ENCODE measurements at regions not wholly inside any gene's neighbourhood (a gene's known extent, or its start where the extent isn't known, plus 50 kb on each side); places are given as distances from the start of the nearest gene placed in this dataset.

DNA sequence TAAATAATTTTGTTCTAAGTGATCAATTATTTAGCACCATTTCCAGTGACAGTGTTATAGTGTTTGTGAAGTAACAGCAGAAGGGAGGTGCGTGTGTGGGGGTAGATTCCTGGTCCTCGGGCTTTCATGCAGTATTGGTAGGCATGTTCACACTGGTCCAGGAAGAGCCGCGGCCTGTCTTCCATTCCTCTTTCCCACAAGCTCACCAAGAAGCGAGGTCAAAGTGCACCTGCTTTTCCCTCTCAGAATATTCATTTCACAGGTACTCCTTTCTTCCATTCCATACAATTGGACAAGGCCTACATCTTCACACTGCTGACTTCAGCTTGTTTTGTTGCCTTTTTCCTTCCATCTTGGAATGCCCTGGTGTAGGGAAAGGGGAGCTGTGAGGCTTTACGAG lies 151.8 kb upstream of the CELF2 start:
- Histone ChIP-seq H3K4me1 (ENCODE audit: control insufficient read depth, insufficient read depth, low read length) (no peaks in the 10 kb centered on the region), H3K27ac (ENCODE audit: low read length) (no peak overlapping the region), H3K36me3 (ENCODE audit: control insufficient read depth in 2 of 2, insufficient read depth in 2 of 2, low read length in 2 of 2) (no peaks in the 10 kb centered on the region), H3K9ac (ENCODE audit: low read length in 2 of 2) (no peak overlapping the region), H3K9me3 (ENCODE audit: control insufficient read depth in 2 of 2, low read length in 2 of 2) (no peaks in the 10 kb centered on the region), H3K4me3 (ENCODE audit: low read length in 2 of 2) (no peak overlapping the region), H3K27me3 (ENCODE audit: control insufficient read depth in 1 of 2, insufficient read depth in 2 of 2, low read length in 2 of 2) (no peaks in the 10 kb centered on the region)

DNA sequence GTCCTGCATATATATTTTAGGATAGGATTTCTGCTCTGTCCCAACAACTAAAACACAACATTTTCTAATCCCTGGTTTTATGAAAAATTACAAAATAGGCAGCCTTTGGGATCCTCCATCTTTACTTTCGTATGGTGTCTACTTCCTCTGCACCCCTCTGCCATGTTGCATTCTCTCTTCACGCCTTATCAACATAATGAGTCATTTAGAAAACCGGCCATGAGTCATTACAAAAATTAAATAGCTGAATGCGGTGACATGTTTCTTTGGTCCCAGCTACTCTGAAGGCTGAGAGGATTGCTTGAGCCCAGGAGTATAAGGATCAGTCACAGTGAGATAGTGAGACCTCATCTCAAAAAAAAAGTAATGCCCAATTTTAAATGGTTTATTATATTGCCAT lies 148.1 kb upstream of the CELF2 start:
- Histone ChIP-seq H3K9me3 (ENCODE audit: control insufficient read depth in 2 of 2, low read length in 2 of 2) (no peaks in the 10 kb centered on the region), H3K4me1 (ENCODE audit: control insufficient read depth, insufficient read depth, low read length) (peaks cover 6% of the 10 kb centered on the region), H3K27me3 (ENCODE audit: control insufficient read depth in 1 of 2, insufficient read depth in 2 of 2, low read length in 2 of 2) (no peaks in the 10 kb centered on the region), H3K9ac (ENCODE audit: low read length in 2 of 2) (no peak overlapping the region), H3K36me3 (ENCODE audit: control insufficient read depth in 2 of 2, insufficient read depth in 2 of 2, low read length in 2 of 2) (no peaks in the 10 kb centered on the region), H3K27ac (ENCODE audit: low read length) (no peak overlapping the region), H3K4me3 (ENCODE audit: low read length in 2 of 2) (no peak overlapping the region)

DNA sequence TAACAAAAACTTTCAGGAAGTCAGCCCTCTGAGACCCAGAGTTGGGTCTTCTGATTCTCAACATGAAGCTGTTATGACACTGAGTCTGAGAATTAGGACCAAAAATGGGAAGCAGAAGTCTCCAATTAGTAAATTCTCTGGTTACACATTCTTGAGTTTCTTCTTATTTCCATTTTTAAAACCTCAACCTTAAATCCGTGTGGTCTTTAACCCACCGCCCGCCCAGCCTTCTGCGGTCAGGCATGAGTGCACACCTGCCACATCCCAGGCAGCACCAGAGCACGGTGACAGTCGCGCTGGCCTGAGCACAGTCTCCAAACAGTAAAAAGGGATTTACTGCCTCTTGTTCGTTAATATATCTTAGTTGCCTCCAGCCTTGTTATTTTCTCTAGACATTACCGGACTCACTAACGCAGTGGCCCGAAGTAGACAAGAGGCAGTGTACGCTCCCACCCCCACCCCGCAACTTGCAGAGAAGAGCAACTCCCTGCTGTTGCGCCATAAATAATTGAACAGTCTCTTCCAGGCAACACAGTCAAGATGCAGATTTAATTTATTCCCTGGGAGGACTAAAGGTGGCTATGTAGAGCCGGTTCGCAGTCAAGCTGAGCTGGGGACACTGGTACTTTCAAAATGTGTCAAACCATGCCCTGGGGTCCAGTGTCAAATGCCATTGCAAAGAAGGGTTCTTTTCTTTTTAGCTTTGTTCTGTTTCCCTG lies 147.0 kb upstream of the CELF2 start:
- Histone ChIP-seq H3K27ac (ENCODE audit: low read length) (peak overlapping the region; percentile 68), H3K9me3 (ENCODE audit: control insufficient read depth in 2 of 2, low read length in 2 of 2) (no peaks in the 10 kb centered on the region), H3K36me3 (ENCODE audit: control insufficient read depth in 2 of 2, insufficient read depth in 2 of 2, low read length in 2 of 2) (no peaks in the 10 kb centered on the region), H3K27me3 (ENCODE audit: control insufficient read depth in 1 of 2, insufficient read depth in 2 of 2, low read length in 2 of 2) (no peaks in the 10 kb centered on the region), H3K9ac (ENCODE audit: low read length in 2 of 2) (no peak overlapping the region), H3K4me1 (ENCODE audit: control insufficient read depth, insufficient read depth, low read length) (peaks cover 6% of the 10 kb centered on the region), H3K4me3 (ENCODE audit: low read length in 2 of 2) (no peak overlapping the region)

DNA sequence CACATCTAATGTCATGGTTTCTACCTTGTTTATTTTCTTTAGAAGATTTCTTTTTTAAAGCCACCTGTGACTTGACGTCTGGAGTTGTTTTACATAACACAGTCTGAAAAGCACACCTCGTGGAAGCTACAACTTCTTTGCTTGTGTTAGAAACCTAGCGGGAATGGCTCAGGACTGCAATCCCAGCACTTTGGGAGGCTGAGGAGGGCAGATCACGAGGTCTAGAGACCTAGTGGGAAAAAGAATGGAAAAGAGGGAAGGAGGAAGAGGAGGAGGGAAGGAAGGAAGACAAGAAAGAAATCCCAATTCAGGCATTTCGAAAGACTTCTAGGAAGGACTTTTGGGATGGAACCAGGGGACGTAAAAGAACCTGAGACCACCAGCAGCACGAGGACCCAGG lies 146.3 kb upstream of the CELF2 start:
- no peak overlapping the region for H3K9ac ChIP-seq (ENCODE audit: low read length in 2 of 2)
- peak overlapping the region; percentile 68 for H3K27ac ChIP-seq (ENCODE audit: low read length)
- no peak overlapping the region for H3K4me3 ChIP-seq (ENCODE audit: low read length in 2 of 2)
- H3K9me3 ChIP-seq (ENCODE audit: control insufficient read depth in 2 of 2, low read length in 2 of 2), result no peaks in the 10 kb centered on the region
- peaks cover 6% of the 10 kb centered on the region for H3K4me1 ChIP-seq (ENCODE audit: control insufficient read depth, insufficient read depth, low read length)
- H3K36me3 ChIP-seq (ENCODE audit: control insufficient read depth in 2 of 2, insufficient read depth in 2 of 2, low read length in 2 of 2), result no peaks in the 10 kb centered on the region
- H3K27me3 ChIP-seq (ENCODE audit: control insufficient read depth in 1 of 2, insufficient read depth in 2 of 2, low read length in 2 of 2), result no peaks in the 10 kb centered on the region

DNA sequence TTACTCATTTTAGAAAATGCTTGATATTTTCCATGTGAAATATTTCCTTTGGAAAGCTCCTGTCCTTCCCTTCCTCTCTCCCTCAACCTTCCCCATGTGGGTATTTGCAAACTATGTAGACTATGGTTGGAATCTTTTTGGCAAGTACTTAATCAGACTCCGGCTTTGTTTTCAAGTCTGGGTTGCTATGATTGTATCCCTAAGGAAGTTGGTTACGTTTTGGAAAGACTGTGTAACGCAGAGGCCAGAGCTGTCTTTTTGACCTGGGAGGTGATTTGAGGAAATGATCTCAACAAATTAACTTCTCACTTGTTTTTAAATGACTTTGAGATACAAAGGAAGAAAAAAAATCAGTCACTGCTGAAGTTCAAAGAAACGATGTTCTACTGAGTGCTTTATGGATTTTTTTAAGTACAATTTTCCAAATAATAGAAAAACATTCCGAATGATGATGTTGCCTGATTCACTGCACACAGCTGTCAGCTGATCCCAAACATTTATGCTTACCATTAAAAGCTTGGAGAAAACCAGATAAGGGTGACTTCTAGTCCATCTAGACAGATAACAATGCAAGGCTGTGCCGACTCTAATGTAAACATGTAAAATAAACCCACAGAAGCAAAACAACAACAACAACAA lies 145.5 kb upstream of the CELF2 start:
- H3K9me3 ChIP-seq (ENCODE audit: control insufficient read depth in 2 of 2, low read length in 2 of 2), result no peaks in the 10 kb centered on the region
- peaks cover 6% of the 10 kb centered on the region for H3K4me1 ChIP-seq (ENCODE audit: control insufficient read depth, insufficient read depth, low read length)
- H3K9ac ChIP-seq (ENCODE audit: low read length in 2 of 2), result no peak overlapping the region
- no peak overlapping the region for H3K4me3 ChIP-seq (ENCODE audit: low read length in 2 of 2)
- H3K27ac ChIP-seq (ENCODE audit: low read length), result peak overlapping the region; percentile 68
- no peaks in the 10 kb centered on the region for H3K36me3 ChIP-seq (ENCODE audit: control insufficient read depth in 2 of 2, insufficient read depth in 2 of 2, low read length in 2 of 2)
- H3K27me3 ChIP-seq (ENCODE audit: control insufficient read depth in 1 of 2, insufficient read depth in 2 of 2, low read length in 2 of 2), result no peaks in the 10 kb centered on the region

DNA sequence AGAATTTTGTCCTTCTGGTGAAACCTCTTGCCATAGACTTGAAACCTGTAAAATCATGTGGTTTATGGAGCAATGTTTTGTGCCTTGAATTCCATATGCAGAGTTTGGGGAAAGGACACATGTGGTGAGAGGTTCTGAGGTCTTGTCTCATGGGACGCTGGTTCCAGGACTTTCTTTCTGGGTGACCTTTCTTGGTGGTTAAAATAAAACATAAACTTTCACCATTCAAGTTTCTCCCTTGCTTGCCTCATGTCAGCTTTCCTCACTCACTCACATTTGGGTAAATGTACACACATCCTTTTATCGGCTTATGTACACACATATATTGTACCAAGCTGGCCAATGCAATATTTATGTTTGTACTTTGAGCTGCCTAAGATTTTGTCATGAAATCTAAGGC lies 144.9 kb upstream of the CELF2 start:
- Histone ChIP-seq H3K9ac (ENCODE audit: low read length in 2 of 2) (no peak overlapping the region), H3K27me3 (ENCODE audit: control insufficient read depth in 1 of 2, insufficient read depth in 2 of 2, low read length in 2 of 2) (no peaks in the 10 kb centered on the region), H3K27ac (ENCODE audit: low read length) (peak overlapping the region; percentile 68), H3K4me3 (ENCODE audit: low read length in 2 of 2) (no peak overlapping the region), H3K36me3 (ENCODE audit: control insufficient read depth in 2 of 2, insufficient read depth in 2 of 2, low read length in 2 of 2) (no peaks in the 10 kb centered on the region), H3K9me3 (ENCODE audit: control insufficient read depth in 2 of 2, low read length in 2 of 2) (no peaks in the 10 kb centered on the region), H3K4me1 (ENCODE audit: control insufficient read depth, insufficient read depth, low read length) (peaks cover 6% of the 10 kb centered on the region)

DNA sequence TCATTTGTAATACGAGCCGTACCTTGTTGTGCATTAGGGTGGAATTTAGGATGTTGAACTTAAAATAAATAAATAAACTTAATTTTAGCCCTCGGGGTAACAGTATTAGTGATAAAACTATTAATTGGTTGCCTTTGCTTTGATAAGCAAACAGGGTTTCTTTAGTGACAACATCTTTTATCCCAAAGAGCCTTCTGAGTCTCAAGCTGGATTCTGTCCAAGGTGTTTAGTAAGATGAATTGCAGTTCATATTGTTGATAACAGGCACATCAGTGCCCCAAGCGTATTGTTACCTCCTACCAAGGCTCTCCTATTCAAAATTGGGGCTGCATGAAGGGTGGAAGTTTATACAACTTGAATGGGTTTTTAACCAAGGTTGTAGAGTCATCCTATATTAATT lies 144.4 kb upstream of the CELF2 start:
- H3K27ac ChIP-seq (ENCODE audit: low read length), result no peak overlapping the region

DNA sequence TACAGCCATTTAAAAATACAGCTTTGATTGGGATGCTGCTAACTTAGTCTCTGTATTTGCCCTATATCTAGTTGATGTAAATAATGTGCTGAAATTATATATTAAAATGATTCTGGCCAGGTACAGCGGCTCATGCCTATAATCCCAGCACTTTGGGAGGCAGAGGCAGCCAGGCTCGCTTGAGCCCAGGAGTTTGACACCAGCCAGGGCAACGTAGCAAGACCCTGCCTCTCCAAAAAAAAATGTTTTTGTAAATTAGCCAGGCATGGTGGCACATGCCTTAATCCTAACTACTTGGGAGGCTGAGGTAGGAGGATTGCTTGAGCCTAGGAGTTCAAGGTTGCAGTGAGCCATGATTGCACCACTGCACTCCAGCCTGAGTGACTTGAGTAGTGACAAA lies 143.8 kb upstream of the CELF2 start:
- no peak overlapping the region for H3K4me3 ChIP-seq (ENCODE audit: low read length in 2 of 2)
- H3K36me3 ChIP-seq (ENCODE audit: control insufficient read depth in 2 of 2, insufficient read depth in 2 of 2, low read length in 2 of 2), result no peaks in the 10 kb centered on the region
- H3K9me3 ChIP-seq (ENCODE audit: control insufficient read depth in 2 of 2, low read length in 2 of 2), result no peaks in the 10 kb centered on the region
- H3K27ac ChIP-seq (ENCODE audit: low read length), result no peak overlapping the region
- H3K9ac ChIP-seq (ENCODE audit: low read length in 2 of 2), result no peak overlapping the region
- H3K27me3 ChIP-seq (ENCODE audit: control insufficient read depth in 1 of 2, insufficient read depth in 2 of 2, low read length in 2 of 2), result no peaks in the 10 kb centered on the region
- H3K4me1 ChIP-seq (ENCODE audit: control insufficient read depth, insufficient read depth, low read length), result peaks cover 11% of the 10 kb centered on the region

More for the DNA sequence above, 144.4 kb upstream of the CELF2 start:
- Histone ChIP-seq H3K4me1 (ENCODE audit: control insufficient read depth, insufficient read depth, low read length) (peaks cover 6% of the 10 kb centered on the region), H3K9ac (ENCODE audit: low read length in 2 of 2) (no peak overlapping the region), H3K4me3 (ENCODE audit: low read length in 2 of 2) (no peak overlapping the region), H3K36me3 (ENCODE audit: control insufficient read depth in 2 of 2, insufficient read depth in 2 of 2, low read length in 2 of 2) (no peaks in the 10 kb centered on the region), H3K9me3 (ENCODE audit: control insufficient read depth in 2 of 2, low read length in 2 of 2) (no peaks in the 10 kb centered on the region), H3K27me3 (ENCODE audit: control insufficient read depth in 1 of 2, insufficient read depth in 2 of 2, low read length in 2 of 2) (no peaks in the 10 kb centered on the region)

DNA sequence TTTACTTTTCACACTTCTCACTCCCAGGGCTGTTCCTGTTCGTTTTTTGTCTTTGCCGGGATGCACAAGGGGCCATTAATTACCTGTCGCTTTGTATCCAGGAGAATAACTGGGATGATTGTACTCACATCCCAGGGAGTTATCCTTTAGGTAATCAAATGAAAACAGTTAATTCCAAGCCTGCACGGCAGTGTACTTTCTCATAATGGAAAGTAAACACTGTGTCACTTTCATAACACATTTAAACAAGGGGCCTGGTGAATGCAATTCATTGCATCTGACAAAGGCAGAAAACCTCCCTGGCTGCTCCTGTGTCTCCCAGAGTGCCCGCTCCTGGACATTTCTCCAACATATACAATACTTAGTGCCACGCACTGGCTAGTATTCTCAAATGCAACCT lies 138.7 kb upstream of the CELF2 start:
- Histone ChIP-seq H3K27me3 (ENCODE audit: control insufficient read depth in 1 of 2, insufficient read depth in 2 of 2, low read length in 2 of 2) (no peaks in the 10 kb centered on the region), H3K4me3 (ENCODE audit: low read length in 2 of 2) (peak overlapping the region in 1 of 2 donors; percentile 23), H3K4me1 (ENCODE audit: control insufficient read depth, insufficient read depth, low read length) (peaks cover 5% of the 10 kb centered on the region), H3K36me3 (ENCODE audit: control insufficient read depth in 2 of 2, insufficient read depth in 2 of 2, low read length in 2 of 2) (no peaks in the 10 kb centered on the region), H3K27ac (ENCODE audit: low read length) (peak overlapping the region; percentile 13), H3K9ac (ENCODE audit: low read length in 2 of 2) (no peak overlapping the region), H3K9me3 (ENCODE audit: control insufficient read depth in 2 of 2, low read length in 2 of 2) (no peaks in the 10 kb centered on the region)

DNA sequence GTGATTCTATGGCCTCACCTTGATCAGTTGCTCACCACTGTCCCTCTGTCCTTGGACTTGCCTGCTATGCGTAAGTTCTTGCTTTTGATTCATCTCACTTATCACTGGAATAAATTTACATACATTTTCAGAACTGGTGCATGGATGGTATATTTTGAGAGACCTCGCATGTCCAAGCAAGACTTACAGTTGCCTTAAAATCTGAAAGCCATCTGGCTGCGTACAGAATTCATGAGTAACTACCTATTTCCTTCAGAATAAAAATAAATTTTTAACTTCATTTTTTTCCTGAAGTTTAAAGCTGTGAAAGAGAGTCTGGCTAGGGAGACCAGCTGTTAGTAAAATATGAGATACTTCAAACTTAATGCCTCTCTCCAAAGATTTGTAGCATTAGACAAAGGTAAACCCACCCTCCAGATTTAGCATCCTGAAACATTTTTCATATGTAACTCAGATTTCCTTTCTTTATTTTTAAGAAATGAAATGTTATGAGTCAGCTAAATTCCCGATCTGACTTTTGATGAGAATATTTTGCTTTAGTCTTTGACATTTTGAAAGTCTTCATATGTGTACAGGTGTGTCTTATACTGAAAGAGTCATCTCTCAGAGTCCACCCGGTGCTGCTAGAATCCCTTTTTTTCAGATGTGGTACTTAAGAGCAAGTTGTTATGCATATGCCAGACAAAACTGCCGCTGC lies 136.4 kb upstream of the CELF2 start:
- Histone ChIP-seq H3K27me3 (ENCODE audit: control insufficient read depth in 1 of 2, insufficient read depth in 2 of 2, low read length in 2 of 2) (no peaks in the 10 kb centered on the region), H3K4me3 (ENCODE audit: low read length in 2 of 2) (no peak overlapping the region), H3K9ac (ENCODE audit: low read length in 2 of 2) (no peak overlapping the region), H3K4me1 (ENCODE audit: control insufficient read depth, insufficient read depth, low read length) (peaks cover 5% of the 10 kb centered on the region), H3K9me3 (ENCODE audit: control insufficient read depth in 2 of 2, low read length in 2 of 2) (peaks cover 0 to 3% of the 10 kb centered on the region in 2 donors), H3K27ac (ENCODE audit: low read length) (no peak overlapping the region), H3K36me3 (ENCODE audit: control insufficient read depth in 2 of 2, insufficient read depth in 2 of 2, low read length in 2 of 2) (no peaks in the 10 kb centered on the region)

DNA sequence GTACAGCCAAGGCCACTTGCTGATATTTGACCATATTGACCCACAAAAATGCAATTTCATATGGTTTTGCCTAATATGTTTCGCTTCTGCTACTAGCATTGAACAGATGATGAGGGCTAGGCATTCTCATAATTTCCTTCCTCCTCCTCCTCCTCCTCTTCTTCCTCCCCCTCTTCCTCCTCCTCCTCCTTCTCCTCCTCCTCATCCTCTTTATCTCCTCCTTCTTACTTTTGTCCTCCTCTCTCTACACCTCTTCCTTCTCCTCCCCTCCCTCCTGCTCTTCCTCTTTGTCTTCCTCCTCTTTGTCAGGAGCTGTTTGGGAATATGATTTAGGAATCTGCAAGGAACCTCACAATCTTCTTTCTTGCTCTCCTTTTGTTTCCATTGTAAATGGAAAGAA lies 133.9 kb upstream of the CELF2 start:
- no peaks in the 10 kb centered on the region for H3K36me3 ChIP-seq (ENCODE audit: control insufficient read depth in 2 of 2, insufficient read depth in 2 of 2, low read length in 2 of 2)
- peaks cover 1% of the 10 kb centered on the region for H3K4me1 ChIP-seq (ENCODE audit: control insufficient read depth, insufficient read depth, low read length)
- no peak overlapping the region for H3K4me3 ChIP-seq (ENCODE audit: low read length in 2 of 2)
- no peak overlapping the region for H3K9ac ChIP-seq (ENCODE audit: low read length in 2 of 2)
- no peak overlapping the region for H3K27ac ChIP-seq (ENCODE audit: low read length)
- peaks cover 0 to 3% of the 10 kb centered on the region in 2 donors for H3K9me3 ChIP-seq (ENCODE audit: control insufficient read depth in 2 of 2, low read length in 2 of 2)
- no peaks in the 10 kb centered on the region for H3K27me3 ChIP-seq (ENCODE audit: control insufficient read depth in 1 of 2, insufficient read depth in 2 of 2, low read length in 2 of 2)
